EH (cell line): ENCODE measurements at regions not wholly inside any gene's neighbourhood (a gene's known extent, or its start where the extent isn't known, plus 50 kb on each side); places are given as distances from the start of the nearest gene placed in this dataset.

ENCODE experiments used
- DNase-seq: peaks from one replicate; pipeline ENCODE4 v3.0.0-alpha.2; 2015; ENCODE audit warnings: low read depth

GRCh38 chr12:127355061-127355841, 911.7 kb upstream of the TMEM132C start:
- DNase-seq, result peak; percentile 33

- DNase-seq, result no peak
Observed at GRCh38 chr12:127358888-127359287, 908.1 kb upstream of the TMEM132C start.

DNA sequence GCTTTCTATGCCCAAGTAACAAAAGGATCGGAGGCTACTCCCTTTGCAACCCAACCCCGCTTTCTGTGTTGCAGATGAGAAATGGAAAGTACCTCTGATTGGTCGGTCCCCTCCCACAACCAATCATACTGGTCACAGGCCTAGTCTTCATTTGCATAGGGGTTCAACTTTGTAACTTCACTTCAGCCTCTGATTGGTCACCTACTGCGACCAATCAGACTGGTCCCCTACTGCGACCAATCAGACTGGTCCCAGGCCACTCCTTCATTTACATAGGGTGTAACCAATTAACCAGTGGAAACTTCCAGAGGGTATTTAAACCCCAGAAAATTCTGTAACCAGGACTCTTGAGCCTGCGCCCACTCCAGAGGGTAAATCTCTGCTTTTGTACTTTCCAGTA, 906.4 kb upstream of the TMEM132C start:
- DNase-seq, result no peak

- no peak for DNase-seq
Observed at GRCh38 chr12:127362121-127362520, 904.8 kb upstream of the TMEM132C start.

DNA sequence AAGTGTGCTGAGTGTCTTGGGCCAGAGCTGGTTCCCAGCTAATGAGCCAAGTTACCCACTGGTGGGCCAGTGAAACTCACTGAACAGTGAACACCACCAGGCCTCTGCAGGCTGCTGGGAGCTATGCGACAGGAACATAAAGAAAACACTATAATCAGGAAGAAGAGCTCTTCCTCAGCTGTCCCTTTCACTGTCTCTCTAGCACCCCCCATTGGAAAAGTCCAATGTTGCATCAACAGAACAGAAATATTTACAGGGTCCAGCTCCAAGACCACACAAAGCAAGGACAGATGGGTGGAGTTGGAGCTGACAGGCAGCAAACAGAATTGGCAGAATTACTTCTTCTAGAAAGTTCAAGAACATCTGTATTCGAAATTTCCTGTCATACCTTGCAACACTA, 903.6 kb upstream of the TMEM132C start:
- DNase-seq, result peak; percentile 33

- no peak for DNase-seq
Observed at GRCh38 chr12:127373559-127373958, 893.4 kb upstream of the TMEM132C start.

GRCh38 chr12:127374447-127374846, 892.5 kb upstream of the TMEM132C start:
- no peak for DNase-seq

DNA sequence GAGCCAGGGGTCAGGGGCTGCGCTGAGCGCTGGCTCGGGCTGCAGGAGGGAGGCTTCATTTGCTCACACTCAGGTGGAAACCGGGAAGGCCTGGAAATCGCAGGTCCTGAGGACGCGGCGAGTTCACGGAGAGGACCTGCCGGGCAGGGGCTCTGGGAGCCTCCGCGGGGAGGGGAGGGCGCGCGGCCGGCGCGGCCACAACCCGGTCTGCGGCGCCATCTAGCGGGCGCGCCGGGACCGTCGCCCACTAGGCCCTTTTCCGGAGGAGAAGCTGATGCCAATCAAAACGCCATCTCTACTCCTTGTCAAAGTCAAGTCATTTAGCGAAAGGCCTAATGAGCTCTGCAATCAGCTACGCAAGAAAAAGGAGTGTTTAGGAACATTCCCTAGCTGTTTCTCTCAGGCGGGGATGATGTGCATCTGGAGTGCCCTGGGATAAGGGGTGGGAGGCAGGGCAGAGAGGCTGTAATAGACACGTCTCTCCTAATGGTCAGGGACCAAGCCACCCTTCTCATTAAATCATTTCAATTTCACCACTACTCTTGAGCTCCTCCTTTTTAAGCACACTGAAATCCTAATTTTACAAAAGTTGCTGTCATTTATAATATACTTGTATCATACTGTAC, 885.8 kb upstream of the TMEM132C start:
- peak; percentile 37 for DNase-seq

GRCh38 chr12:127381681-127382080, 885.3 kb upstream of the TMEM132C start:
- DNase-seq, result peak; percentile 6

- DNase-seq, result peak; percentile 14
Observed at GRCh38 chr12:127383281-127383680, 883.7 kb upstream of the TMEM132C start.

GRCh38 chr12:127386723-127387122, 880.2 kb upstream of the TMEM132C start:
- no peak for DNase-seq

DNA sequence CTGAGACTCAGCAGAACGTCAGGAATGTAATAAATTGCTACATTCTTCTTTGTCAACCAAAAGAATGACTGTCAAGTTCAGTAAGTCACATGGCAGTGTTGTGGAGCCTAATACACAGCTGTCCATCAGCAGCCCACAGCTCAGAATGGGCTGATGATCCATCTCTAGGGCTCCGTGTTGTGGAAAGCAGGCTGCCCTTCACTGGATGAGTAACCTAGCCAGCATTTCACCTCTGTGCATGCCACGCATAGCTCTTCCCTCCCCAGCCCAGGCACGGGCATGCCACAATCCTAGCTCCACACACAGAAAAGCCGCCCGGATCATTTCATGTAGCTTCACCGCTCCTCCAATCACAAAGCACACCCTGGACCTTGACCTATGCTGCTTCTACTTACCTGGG, 878.0 kb upstream of the TMEM132C start:
- DNase-seq, result peak; percentile 27

- peak; percentile 82 for DNase-seq
Observed at GRCh38 chr12:127389923-127390322, 877.0 kb upstream of the TMEM132C start.

DNA sequence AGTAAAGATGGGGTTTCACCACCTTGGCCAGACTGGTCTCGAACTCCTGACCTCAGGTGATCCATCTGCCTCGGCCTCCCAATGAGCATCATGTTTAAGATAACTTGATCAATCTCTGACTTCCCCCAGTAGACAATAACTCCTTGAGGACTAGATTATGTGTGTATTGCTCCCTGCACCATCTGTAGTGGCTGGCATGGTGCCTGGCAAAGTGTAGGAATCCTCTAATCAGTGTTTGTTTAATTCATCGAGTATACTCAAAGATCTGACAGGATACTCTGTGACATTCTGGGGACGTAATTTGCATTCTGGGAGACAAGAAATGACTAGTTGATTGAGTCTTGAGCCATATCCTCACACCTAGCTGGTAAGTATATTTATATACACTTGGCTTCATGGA, 873.5 kb upstream of the TMEM132C start:
- DNase-seq, result no peak

DNA sequence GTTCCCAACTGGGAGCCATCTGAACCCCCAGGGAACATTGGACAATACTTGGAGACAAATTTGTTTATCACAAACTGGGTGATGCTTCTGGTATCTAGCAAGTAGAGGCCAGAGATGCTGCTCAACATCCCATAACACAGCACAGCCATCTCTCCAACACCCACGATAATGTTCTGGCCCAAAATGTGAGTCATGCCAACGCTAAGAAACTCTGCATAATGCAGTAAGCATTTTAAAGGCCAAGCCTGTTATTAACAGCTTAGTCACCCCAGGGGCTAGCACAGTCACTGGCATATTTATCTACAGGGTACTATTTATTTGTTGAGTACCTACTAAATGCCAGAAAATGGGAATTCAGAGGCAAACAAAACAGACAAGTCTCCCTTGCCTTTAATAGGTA, 873.1 kb upstream of the TMEM132C start:
- DNase-seq, result peak; percentile 87

DNA sequence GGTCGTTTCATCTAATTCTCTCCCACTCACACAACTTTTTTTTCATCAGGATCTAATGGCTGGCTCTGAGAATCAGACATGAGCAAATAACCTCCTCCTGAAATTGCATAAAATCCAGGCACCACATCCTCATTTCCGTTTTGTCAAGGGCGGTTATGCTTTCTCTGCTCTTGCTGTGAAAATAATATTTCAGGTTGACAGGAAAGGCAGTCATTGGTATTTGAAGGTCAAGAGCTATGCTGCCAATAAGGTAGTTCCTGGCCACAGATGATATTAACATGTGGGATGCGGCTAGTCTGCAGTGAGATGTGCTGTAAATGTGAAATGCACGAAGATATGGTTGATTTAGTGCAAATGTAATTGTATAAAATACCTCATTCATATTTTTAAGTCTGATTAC, 870.2 kb upstream of the TMEM132C start:
- no peak for DNase-seq

- peak; percentile 32 for DNase-seq
Observed at GRCh38 chr12:127398016-127398710, 868.8 kb upstream of the TMEM132C start.

DNA sequence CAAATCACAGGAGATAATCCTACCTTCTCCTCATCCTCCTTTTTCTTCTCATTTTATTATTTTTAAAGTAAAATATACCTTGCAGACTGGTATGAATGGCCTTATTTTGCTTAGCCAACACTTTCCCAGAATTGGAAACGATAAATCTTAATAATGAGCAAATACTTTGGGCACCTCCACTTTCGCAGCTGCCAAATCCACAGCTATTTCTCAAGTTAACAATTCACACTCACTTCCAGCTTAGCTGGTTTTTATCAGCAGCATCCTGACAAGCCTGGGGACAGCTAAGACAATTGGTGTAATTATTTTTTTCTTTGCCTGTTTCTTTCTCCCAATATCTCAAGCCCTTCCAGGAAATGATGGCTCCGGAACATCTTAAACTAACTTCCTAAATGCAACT, 867.5 kb upstream of the TMEM132C start:
- no peak for DNase-seq

- peak; percentile 53 for DNase-seq
Observed at GRCh38 chr12:127400221-127400620, 866.7 kb upstream of the TMEM132C start.

- peak; percentile 78 for DNase-seq
Observed at GRCh38 chr12:127401005-127401404, 866.0 kb upstream of the TMEM132C start.

DNA sequence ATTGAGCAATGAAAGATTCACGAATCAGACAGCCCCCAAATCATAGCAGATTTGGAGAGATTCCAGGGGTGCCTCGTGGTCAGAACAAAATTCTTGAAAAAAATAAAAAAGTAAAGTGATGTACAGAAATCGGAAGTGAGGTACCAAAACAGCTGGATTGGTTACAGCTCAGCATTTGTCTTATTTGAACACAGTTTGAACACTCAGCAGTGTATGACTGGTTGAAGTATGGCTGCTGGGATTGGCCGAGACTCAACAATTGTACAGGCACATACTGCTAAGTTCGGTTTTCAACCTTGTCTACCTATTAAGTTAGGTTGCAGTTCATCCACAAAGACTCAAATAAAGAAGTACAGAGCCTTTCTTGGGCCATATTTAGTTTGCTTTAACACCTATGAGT, 865.4 kb upstream of the TMEM132C start:
- no peak for DNase-seq

DNA sequence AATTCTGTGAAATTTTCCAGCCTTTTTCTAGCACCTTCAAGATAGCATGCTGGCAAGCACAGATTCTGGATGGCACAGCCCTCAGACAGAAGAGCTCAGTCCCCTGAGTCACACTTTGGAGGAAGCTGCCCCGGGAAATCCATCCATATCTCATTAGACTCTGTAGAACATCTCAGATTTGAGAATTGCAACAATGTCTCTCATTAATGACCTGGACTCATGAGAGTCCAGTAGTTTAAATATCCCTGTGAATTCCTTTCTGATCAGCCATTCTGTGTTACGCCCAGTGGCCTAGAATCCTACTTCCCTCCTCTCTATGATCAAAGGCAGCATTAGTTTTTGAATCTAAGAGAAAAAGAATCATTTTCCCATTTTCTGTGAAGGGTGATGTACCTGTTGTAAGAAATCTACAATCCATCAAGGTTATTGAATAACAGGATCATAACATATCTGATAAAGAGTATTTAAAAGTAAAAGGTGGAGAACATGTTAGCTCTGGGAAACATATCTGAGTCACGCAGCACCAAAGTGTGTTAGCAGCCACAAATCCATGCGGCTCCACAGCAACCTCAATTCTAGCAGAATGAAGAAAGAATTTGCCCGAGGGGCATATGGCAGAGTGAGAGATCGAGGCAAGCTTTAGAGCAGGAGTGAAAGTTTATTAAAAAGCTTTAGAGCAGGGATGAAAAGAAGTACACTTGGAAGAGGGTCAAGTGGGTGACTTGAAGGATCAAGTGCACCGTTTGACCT, 855.6 kb upstream of the TMEM132C start:
- peak; percentile 67 for DNase-seq
